Stimulated activated CD4-positive, alpha-beta T cell treated with anti-CD3 and anti-CD28 coated beads, Interleukin-2, amount 100 ng/mL, for 4 hours (primary cell): ENCODE measurements at regions not wholly inside any gene's neighbourhood (a gene's known extent, or its start where the extent isn't known, plus 50 kb on each side); places are given as distances from the start of the nearest gene placed in this dataset.

ENCODE experiments used
- DNase-seq: peaks from one replicate; pipeline ENCODE4 v3.0.0-alpha.2; 2020; ENCODE audit warnings: low read depth

DNA sequence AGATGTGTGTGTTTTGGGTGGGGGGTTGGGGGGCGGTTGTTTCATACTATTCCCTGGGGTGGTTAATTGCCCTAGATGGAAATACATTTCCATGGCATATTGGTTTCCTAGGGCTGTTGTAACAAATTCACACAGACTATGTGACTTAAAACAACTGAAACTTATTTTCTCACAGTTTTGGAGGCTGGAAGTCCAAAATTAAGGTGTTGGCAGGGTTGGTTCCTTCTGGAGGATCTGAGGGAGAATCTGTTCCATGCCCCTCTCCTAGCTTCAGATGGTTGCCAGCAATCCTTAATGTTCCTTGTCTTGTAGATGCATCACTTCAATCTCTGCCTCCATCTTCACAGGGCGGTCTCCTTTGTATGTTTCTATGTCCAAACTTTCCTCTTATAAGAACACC, 353.7 kb upstream of the ACTBL2 start:
- DNase-seq, result no peak

DNA sequence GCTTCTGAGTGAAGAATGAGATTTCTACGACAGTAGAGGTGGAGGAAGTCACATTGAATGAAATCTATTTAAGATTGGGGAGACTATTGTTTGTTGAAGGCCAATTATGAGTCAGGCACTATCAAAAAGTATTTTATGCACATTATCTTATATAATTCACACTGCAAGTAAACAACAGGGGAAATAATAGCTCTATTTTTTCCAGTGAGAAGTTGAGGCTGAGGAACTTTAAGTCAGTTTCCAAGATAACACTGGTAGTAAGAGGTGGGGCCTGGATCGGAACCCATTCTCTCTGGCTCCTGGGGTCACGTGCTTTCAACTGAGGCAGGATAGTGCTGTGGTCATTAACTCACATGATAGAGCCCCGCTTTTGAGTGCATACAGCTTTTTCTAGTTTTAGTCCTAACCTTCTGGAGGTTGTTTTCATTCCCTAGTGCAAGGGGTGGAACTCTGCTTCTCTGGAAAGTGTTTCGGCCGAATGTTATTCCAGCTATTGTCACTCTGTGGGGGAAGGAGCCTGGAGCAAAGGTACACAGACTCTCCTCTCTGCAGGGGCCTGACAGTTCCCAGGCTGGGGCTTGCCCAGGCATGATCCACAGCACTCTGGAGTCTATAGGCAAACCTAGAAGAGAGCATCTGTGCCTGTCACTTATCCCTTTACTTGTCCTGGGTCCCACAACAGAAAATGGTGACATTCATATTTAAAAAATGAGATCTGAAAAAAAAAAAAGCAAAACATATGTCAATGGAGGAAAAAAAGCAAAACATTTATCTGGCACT, 352.4 kb upstream of the ACTBL2 start:
- DNase-seq, result no peak

DNA sequence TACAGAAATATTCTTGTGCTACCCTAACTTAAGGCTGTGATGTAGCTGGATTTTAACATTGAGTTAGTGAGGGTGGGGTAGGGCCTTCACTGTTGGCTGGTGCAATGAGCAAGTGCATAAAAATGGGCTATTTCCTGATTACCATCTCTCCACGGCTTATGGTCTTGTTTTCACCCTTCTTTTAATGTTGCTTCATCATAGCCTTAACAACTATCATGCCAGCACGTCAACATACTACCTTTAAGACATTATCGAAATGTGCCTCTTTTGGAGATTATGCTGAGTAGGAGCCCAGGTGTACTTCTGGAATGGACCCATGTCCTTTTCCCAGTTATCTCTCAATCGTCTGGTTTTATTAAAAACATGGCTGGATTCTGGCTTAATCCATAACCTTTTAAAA, 350.9 kb upstream of the ACTBL2 start:
- DNase-seq, result no peak

DNA sequence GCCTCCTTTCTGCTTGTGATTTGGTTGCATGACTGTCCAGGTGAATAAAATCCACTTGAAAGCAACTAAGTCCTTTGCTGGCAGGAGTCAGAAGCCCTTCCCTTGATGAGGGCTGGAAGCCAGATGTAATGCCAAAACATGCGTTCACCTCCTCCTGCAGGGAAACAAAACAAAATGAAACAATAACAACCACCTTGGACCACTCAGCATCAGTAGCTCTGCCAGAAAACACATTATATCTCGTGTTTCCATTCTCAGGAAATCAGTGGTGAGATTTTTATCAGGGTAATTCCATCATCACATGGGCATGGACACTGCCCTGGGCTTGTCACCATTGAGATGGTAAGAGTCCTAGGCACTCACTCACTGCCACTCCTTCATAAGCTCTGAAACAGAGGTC, 350.3 kb upstream of the ACTBL2 start:
- no peak for DNase-seq

DNA sequence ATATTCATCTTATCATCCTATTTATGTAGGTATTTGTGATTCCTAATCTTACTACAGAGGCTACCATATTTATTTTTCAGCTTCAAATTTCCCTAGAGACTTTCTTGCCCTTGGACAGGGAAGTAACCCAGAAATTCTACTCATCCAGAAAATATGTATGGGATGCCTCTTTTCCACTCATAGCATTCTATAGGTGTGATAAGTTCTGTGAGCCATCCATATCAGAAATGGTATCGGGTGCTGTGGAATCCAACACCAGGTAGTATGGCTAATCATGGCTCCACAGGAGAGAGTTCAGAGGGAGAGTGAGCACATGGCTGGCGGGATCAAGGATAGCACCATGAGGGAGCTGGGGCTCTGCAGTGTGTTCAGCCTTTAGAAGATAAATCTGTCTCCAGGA, 349.3 kb upstream of the ACTBL2 start:
- DNase-seq, result no peak

DNA sequence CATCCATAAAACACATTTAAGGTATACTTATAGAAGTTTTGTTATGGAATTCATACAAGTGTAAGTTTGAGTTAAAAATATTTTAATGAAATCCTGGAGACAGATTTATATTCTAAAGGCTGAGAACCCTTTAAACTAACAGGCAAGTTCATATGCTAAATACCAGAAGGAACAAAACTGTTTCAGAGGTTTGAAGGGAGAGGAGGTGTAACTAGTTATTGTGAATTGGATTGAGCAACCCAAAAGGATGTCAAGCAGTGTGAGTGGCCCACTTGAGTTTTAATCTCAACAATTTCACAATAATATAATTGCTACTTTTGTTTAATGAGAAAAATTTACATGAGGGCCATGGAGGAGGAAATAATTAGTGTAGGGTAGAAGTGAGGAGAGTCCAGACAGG, 348.5 kb upstream of the ACTBL2 start:
- DNase-seq, result no peak

DNA sequence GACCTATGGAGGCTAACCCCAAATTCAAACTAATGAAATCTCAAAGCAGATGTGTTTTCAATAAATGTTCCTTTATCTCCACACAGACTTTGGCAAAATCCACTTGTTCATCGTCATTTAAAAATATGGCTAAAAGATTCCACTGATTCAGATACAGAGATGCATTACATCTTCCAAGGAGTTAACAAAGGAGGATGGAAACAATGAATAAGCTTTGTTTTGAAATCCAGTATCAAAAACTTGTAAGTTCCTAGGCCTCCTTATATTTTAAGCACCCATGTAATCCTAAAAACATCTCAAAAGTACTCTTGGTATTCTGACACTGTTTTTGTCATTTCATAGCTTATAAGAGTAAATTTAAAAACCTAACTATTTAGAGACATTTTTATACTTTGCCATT, 345.6 kb upstream of the ACTBL2 start:
- no peak for DNase-seq

DNA sequence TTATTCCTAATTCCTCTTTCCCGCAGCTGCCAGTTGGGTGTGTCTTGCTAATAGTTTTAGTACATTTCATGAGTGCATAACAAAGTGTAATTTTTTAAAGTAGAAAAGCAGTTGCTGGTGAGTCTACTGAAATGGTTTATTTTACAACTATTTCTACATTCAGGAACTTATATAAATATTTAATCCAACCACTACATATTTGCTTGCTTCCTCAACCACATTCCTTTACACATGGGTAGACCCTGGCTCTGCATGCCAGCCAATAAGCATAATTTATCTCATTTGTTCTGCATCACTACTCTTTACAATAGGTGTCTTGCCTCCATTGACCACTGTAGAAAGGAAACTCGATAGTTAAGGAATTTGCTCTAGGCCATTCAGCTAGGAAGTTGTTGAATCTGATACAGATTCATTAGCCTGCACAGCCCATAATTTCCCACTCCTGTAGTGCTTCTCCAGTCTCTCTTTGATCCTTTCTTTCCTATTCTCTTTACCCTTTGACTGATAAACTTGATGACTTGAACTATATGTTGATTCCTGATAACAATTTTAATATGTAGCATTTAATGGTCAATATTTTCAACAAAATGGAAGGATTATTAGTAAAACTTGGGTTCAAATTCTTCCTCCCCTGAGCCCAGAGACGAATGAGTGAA, 342.5 kb upstream of the ACTBL2 start:
- no peak for DNase-seq

DNA sequence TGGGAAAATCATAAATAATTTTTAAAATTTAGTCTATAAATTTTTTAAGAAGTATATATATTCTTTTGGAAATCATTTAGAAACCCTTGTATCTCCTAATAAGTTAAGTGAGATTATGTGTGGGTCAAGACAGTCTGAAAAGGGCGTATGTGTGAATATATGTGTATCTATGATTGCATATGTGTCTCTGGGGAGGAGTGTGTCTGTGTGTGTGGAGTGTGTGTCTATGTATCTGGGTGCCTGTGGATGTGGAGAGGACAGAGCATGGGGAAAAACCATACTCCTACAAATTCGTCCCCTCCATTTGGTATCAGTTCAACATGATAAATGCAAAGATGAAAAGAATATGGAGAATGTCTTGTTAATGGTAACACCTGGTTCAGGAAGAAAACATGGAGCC, 342.0 kb upstream of the ACTBL2 start:
- no peak for DNase-seq

DNA sequence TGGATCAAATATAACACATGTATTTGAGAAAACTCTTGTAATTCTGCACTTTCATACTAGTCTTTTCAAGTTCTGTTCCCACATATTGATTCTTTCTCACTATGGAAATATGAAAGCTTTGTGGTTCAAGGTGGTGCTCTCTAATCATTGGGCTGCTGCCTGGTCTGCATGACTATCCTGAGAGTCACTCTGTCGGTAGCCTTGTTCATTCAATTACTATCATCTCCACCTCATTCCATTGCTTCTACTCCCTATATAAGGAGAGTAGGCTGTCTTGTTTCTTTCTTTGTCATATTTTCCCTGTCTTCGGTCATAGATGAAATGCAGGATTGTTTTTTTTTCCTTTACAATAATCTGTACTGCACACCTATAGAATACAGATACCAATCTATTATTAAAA, 341.4 kb upstream of the ACTBL2 start:
- no peak for DNase-seq

DNA sequence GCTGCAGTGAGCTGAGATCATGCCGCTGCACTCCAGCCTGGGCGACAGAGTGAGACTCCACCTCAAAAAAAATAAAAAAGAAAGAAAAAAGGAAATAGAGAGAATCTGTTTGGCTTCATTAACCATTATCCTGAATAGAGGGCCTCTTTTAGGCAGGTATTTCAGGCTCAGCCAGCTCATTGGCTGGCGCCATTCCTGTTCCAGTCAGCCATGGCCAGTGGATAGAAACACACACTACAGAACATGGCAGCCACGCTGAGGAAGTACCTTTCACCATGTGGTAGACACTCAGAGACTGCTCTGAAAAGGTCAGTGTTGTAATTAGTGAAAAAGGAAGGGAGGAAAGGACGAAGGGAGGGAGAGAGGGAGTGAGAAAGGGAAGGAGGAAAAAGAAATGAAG, 340.0 kb upstream of the ACTBL2 start:
- no peak for DNase-seq

DNA sequence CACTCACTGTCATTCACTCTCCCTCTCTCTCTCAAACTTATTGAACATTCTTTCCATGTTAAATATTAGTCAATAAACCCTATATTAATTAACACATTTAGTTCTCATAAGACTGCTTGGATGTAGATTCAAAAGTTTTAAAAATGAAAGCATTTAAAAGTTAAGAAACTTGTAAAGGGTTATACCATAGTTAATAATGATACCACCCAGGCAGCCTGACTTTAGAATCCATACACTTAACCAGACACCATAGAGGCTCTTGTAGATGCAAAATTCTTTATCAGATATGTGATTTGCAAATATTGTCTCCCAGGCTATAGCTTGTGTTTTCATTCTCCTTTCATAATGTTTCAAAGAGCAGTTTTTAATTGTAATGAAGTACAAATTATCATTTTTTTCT, 335.8 kb upstream of the ACTBL2 start:
- DNase-seq, result no peak

DNA sequence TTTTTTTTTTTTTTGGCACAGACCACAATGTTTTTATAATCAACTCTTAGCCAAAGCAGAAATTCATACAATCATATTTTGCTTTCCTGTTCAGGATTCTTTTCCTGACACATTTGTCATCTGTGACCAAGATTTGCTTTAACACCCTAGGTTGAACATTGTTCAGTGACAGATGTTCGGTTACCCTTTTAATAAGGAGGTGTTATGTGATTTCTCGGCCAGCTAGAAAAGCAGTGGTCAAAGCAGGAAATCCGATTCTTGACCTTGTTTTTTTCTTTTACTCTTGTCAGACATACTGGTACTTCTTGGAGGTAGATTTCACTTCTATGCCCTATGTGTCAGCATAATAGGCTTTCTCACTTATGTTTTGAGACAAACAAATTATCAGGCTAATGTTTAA, 335.3 kb upstream of the ACTBL2 start:
- no peak for DNase-seq

DNA sequence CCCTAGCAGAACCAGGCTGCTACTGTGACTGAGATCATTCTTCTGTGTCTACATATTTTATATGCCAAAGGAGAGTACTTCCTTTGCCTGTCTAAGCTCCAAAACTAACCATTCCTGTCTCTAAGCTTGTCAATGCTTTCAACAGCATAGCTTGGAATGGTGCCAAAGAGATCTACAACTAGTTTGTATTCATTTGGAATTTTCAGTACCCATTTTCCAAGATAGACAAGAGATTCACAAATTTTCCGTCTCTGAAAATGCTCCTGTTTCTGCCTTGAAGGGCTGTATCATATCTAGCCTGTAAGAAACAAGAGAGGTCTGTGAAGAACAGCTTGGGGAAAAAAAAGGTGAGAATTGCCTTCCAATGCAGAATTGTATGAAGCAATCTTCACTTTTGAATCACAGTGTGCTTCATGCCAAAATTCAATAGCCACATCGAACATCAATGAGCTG, 334.4 kb upstream of the ACTBL2 start:
- no peak for DNase-seq

DNA sequence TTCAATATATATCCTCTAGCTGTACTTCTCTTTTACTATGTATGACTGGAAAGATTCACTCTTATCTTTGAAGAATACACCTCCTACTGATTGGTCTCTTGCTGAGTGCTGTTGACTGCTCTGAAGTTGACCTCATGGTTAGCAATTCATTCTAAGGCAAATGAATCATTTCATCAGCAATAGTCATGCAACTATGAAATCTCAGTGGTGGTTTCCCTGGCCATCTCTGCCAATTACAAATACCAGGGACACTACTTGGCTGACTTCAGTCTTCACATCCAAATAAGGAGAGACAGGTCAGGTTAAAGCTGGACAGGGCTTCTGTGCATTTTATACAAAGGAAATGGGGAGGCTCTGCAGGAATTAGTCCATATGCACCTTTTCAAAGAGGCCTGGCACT, 333.5 kb upstream of the ACTBL2 start:
- no peak for DNase-seq

DNA sequence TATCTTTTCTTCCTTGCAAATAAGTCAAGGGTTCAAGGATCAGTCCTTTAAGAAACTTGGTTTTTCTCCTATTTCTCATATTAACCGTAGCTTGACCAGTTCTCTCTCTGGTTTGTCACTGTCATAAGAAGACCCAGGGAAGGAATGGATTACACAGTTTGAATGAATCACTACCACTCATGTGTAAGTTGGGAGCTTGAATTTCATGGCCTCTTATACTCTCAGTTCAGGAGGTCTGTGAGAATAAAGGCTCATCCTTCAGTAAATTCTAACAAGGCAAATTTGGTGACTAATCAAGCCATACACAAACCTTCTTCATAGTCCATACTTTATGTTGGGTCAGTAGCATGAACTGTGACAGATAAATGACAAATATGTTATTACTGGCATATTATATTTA, 323.1 kb upstream of the ACTBL2 start:
- DNase-seq, result no peak

DNA sequence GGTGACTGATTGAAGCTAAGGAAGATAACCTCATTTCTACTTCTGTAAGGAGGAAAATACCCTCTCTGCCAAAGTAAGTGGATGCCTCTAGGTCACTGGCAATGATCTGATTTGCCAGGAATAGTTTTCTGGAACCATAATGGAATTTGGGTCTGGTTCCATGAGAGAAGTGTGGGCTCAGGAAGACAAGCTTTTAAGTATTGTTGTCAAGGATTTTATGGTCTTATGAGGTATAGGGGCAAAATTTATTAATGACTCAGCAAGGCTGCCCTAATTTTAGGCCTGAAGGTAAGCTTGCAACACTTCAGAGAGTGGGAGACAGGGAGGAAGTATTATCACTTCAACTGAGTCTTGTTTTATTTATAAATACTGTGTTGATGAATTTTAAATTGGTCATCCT, 322.6 kb upstream of the ACTBL2 start:
- no peak for DNase-seq

DNA sequence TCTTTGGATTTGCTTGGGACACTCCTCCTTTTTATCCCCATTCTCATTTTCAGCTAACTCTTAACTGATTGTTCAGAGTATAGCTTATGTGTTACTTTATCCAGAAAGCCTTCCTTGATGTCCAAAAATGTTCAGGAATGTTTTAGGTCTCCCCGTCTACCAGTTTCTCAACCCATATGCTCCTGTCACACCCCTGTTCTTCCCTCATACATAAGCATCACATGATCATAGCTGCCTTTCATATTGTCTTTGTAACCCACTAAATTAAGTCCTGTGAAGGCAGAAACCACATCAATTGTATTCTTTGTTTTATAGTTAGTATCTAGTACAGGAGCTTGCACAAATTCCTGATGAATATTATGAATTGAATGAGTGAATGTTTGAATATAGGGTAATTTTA, 321.9 kb upstream of the ACTBL2 start:
- no peak for DNase-seq

DNA sequence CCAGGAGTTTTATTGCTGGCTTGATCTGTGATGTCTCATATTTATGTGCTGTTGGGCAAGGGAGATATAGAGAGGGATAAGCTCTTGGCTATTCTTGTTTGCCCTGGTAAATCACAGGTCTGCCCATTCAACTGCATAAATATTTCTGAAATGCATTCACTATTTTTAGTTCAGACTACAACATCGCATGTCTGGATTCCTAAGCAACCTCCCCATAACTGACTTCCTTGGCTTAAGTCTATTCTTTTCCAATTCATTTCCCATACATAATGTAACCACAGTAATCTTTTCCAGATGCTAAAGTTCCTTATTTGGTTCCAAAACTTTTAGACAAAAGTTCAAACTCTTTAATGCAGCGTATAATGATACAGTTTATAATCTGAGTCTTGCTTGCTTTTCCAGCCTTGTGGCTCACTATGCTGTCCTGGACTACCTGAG, 321.4 kb upstream of the ACTBL2 start:
- no peak for DNase-seq

DNA sequence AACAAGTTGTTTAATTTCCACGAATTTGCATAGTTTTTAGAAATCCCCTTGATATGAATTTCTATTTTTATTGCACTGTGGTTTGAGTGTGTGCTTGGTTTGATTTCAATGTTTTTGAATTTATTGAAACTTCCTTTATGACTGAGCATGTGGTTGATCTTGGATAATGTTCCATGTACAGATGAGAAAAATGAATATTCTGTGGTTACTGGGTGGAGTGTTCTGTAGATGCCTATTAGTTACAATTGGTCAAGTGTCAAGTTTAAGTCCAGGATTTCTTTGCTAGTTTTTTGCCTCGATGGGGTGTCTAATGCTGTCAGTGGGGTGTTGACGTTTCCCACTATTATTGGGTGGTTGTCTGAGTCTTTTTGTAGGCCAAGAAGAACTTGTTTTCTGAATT, 319.5 kb upstream of the ACTBL2 start:
- no peak for DNase-seq

DNA sequence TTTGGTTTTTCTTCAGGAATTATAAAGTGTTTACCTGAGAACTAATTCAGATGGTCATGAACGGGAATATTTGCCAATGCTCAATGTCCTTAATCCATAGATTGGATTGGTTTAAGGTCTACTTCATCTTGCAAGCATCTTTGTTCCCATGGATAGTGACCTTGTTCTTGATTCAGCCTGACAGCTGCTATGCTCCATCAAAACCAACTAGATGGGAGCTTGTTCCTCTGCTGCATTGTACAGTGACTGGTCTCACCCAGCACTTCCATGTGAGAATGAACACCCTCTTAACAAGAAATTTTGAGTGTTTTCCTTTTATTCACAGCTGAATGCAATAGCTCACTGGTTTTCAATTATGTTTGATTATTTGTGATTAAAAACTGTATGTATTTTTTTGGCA, 312.6 kb upstream of the ACTBL2 start:
- no peak for DNase-seq

DNA sequence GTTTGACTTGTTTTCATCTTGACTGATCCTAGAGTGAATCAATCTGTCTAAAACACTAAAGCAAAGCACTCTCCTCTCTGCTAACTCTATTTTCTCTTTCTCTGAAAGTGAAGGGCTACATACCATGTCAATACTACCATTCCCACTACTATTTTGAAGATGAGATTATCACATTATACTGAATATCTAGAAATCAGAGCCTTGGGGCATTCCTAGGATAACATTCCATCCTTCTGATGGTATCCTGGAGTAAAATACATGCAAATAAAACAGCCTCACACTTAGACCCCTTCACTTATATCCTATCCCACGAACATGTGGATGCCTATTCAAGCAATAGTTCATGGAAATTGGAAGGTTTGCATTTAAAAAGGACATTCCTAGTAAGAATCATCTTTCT, 309.3 kb upstream of the ACTBL2 start:
- no peak for DNase-seq

DNA sequence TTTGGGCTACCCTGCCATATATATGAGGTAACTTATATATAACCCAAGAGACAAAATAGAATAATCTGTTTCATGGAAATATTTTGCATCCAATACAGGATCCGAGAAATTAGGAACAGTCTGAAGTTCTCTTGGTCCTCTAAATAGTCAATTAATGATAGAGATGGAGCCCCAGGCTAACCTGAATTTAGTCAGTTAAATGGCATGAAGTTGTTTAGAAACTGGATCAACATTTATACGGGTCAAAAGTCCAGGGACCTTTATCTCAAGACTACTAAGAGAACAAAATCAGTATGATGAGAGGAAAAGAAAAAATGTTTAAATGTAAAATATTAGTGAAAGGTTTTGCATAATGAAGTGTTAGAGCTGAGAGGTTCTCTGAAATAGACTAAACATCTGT, 303.3 kb upstream of the ACTBL2 start:
- DNase-seq, result no peak

DNA sequence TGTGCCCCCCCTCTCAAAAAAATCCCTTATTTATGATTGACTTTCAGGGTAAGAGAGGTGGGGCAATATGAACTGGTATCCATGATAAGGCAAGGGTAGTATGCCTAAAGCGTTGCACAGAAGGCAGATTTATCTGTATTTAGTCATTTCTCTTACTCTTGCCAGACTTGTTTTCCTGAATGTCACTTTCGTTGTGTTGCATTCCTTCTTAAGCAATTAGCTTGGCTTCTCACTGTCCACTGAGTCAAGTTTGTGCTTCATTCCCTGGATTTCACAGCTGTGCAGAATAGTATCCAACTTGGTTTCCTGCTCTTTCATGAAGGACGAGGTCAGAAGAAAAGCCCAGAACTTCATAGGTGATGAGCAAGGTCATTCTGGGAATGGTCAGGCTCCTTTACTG, 301.5 kb upstream of the ACTBL2 start:
- no peak for DNase-seq
